DMS79 treated with DMSO at 0.1 percent for 48 hours (cell line): ENCODE measurements at regions not wholly inside any gene's neighbourhood (a gene's known extent, or its start where the extent isn't known, plus 50 kb on each side); places are given as distances from the start of the nearest gene placed in this dataset.
A peak's percentile ranks its signal among the peaks of the same experiment; 100 is the strongest.
"Not testable (repeated sequence)": the region's sequence is repeated elsewhere in the genome, so short reads cannot be mapped to it uniquely, and the experiment has no call there.

Experiments
- DNase-seq: peaks from one replicate; lab custom pipeline; 2025; lab: John Stamatoyannopoulos, UW

DNA sequence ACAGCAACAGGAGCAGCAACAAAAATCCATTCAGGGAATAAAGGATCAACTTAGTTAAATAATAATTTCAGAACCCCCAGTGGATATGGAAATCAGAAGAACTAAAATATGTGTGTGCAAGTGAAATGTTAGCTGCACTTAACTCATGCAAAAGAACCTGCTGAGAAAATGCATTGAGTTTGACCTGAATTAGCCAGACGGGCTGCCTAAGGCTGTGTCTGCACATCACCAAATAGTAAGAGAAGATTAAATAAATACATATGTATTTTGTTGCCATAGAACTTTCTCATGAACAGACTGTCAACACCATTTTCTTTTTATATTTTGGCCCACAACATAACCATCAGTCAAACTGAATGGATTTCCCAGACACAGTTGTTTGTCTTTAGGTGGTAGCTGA, 262.0 kb upstream of the PIK3C3 start:
- no peak for DNase-seq

DNA sequence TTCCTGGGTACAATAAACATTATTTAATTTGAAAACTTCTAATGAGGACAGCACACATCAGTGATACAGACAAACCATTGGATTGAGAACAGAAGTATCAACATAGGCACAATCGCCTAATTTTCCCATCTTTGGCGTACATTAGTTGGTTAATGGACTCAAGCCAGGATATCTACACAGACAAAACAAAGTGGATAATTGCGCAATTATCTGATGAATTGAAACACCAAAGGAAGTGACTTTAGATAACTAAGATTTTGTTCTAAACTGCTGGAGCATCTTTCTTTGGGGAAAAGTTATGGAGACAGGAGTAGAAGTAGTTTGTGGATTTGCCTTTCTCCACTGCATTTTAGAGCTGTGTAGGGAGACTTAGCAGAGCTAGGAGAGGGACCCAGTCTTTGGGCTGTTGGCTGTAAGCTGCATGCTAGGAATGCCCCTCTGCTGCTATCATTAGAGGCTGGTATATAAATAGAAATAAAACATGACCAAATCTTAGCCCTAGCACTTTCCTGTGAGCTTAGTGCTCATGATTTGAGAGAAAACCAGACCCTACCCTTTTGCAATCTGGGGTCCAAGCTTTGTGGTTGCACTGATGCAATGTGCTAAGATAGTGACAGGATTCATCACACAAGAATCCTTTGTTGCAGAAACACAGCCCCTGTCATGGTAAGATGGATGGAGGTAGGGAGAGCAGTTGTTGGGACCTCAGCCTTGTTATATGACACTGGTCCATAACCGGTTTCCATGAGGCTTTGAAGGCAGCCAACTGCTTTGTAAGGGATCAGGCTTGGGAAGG, 264.5 kb upstream of the PIK3C3 start:
- no peak for DNase-seq

DNA sequence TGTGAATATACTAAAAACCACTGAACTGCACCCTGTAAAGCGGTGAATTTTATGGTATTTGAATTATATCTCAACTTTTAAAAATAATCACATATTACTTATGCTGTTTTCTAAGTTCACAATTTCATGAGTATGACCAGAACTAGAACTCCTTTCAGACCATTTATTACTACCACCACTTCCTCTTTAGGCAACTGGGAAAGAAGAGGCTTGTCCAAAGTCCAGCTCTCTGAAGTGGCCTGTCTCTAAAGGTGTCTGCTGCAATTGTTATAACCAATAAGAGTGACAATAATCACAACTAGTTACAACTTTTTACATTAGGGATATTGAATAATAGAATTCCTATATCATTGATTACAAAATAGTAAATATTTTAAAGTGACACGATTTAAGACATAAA, 267.9 kb upstream of the PIK3C3 start:
- DNase-seq = no peak

DNA sequence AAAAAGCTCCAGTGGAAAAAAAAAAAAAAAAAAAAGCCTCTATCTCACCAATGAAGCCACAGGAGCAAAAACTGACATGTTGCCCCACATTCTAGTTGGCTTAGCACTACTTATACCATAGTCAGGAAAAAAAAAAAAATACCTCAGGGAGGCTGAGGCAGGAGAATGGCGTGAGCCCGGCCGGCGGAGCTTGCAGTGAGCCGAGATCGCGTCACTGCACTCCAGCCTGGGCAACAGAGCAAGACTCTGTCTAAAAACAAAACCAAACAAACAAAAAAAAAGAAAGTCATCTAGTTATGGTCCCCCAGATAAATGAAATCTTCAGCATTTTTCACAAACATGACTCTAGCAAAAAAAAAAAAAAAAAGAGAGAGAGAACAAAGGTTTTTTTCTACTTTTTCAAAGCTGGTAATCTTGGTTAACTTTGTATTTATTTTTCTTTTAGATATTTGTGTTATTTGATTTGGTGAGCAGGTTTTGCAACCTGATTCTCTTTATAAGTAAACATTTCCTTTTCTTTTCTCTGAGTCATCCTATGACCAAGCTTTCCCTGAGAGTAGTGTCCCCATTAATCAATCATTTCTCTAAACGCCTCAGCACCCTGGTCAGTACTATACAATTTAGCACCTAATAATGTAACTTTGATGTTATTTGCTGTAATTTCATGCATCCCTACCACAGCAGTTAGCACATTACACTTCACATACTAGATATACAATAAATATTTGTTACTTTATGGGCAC, 273.7 kb upstream of the PIK3C3 start:
- DNase-seq = no peak

DNA sequence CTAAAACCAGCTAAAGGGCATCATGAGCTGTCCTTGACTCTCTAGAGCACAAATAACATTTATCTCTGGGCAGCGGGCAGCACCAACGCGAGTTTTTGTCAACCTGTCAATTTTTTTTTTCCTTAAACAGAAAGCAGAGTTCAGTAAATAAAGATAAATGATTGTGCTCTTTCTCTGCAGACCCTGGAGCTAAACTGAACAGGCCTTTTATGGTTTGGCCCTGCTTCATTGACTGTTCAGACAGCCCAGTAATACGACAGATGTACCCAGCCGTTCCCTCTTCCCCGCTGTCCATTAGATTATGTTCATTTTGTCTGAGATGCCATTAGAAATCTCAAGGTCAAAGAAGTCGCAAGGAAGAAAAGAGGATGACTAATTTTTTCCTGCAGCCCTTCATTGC, 280.5 kb upstream of the PIK3C3 start:
- no peak for DNase-seq

DNA sequence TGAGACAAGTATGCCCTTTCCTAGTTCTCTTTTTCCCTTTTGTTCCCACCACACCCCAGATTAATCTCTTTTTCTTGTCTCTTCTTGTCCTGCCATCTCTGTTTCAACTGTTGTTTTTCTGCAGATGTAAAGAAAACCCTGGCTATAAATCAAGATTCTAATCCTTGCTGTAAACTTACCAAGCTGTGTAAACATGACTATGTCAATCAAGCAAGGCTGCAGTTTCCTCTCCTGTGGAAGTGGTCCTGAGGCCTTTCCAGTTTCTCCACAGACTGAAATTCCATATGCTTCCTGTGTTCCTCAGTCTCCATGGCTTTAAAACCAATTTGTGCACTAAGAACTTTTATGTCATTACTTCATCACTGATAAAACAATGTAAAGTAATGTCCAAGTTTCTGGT, 288.8 kb upstream of the PIK3C3 start:
- DNase-seq = no peak

DNA sequence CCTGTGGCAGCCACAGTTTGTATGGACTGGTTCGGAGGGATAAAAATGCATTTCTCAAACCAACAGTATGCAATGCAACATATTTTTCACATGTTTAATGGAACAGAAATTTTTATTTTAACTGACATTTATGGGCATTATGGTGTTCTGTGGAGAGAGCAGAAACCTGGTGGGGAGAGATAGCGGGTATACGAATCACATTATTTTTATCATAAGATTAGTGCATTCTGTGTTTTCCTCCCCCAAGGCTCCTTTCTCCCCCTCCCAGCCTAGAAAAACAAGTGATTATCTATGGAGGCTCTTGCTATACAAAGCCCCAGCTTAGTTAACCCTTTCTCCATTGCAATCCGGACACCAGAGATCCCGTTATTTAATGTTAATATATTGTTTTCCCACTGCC, 289.8 kb upstream of the PIK3C3 start:
- no peak for DNase-seq

DNA sequence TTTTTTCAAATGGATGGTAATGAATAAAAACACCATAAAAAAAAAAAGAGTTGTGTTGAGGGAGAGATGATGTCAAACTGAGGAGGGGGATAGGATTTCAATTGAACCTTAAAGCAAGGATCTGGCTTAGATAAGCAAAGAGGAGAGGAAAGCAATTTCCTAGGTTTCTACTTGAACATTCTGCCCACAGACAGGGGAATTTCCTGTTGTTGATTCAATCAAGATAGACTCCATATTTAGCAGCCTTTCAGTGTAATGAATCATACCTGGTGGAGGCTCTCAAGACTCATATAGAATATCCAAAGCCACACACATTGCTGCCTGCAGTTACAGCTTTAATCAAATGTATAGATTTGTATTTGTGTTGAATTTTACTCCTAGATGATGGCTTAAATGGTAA, 294.4 kb upstream of the PIK3C3 start:
- no peak for DNase-seq

DNA sequence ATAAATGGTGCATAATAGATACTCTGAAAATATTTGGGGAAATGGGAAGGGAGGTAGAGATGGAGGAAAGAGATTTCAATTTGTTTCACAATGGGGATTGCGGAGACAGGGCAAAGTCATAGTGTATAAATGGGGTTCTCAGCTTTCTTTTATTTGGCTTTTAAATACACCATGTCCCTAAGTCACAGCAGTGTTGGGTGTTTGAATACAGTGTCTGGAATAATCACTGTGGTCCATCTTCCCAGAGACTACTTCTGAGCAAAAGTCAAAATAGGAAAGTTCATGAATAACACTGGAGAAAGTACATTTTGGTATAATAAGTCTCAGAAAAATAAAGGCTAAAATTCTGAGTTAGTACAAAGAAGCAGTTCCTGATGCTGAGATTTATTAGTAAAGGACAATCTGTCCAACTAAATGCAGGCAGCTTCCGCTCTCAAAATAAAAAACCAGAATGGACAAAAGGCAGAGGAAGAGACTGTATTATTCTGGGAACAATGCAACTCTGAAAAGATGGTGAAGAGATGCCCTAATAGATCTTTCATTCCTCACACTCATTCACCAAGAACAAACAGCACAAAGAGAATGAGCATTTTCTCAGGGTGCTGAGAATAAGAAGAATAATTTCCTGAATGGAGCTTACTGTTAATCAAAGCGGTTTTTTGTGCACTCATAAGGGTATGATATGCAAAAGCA, 295.4 kb upstream of the PIK3C3 start:
- DNase-seq = no peak

DNA sequence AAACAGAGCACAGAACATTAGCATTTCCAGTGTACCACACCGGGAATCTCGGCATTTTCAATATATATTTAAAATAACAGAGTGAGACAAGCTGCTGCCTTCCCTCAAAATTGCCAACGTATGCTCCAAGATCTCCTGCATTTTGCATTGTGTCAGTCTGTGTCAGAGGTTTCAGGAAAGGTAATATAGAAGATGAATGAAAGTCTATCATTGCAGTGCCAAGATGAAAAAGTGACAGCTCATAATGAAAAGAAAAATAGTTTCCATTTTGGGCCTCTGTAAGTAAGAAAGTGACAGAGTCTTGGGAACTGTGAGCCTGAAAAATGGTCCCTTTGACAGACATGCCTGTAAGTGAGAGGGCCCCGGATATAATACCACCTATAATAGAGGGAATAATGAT, 297.8 kb upstream of the PIK3C3 start:
- no peak for DNase-seq

DNA sequence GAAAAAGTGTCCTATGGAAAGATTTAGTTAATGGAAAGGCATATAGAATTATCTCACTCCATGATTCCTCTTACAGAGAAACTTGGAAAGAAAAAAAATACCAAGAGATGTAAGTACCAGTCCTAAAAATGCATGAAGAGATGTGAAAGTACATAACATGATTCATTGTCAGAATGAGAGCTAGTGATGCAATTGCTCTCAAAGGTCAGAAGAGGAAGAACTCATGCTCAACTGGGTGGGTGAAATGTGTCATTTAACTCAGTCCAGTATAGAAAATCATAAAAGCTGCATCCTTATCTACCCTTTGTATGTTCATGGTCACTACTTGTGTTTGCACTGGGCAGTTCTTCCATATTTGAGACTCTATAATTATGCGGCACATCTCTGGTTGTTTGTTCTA, 300.0 kb upstream of the PIK3C3 start:
- DNase-seq = no peak

DNA sequence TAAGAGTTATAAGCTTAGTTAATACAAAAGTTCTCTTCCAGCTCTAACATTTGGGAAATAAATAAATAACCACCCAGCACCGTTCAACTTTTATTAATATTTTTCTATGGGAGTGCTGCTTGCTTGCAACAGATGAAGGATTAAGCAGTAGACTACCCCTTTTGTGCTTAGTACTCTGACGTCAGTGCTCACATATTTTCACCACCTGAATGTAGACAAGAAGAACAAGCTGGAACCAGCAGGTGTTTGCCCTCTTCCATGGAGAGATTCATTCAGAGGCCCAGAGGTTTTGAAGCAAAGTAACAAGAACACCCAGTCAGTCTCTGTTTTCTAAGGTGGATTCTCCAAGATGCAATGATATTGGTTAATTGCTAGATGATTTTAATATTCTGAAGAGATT, 307.1 kb upstream of the PIK3C3 start:
- DNase-seq = no peak

DNA sequence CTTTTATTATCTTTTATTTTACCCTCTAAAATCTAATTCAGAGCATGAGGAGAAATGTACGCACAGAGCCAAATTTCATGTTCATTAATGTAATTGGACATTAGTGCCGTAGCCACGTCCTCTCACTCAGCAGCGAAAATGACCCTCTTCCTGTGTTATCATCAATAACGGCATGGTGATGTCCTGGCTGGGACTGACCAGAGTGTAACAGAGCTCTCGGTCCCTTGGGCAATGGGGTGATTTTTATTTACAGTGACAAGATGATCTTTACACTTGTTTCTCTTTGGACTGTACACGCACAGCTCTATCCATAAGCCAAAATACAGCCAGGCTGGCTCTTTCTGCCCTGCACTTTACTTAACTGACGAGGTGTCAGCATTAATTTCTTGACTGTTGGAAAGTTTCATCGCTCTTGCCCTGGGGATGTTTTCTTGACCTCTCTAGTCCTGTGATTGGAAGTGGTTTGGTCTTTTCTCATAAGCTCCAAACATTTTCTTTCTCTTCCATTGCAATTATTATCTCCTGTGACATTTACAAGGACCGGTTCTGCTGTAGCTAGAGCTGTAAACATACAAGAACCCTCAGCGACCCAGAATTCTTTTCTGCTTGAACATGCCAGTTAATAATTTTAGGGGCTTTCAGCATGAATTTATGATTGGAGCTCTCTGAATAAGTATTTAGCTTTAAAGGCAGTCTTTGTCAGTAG, 308.0 kb upstream of the PIK3C3 start:
- DNase-seq = no peak

DNA sequence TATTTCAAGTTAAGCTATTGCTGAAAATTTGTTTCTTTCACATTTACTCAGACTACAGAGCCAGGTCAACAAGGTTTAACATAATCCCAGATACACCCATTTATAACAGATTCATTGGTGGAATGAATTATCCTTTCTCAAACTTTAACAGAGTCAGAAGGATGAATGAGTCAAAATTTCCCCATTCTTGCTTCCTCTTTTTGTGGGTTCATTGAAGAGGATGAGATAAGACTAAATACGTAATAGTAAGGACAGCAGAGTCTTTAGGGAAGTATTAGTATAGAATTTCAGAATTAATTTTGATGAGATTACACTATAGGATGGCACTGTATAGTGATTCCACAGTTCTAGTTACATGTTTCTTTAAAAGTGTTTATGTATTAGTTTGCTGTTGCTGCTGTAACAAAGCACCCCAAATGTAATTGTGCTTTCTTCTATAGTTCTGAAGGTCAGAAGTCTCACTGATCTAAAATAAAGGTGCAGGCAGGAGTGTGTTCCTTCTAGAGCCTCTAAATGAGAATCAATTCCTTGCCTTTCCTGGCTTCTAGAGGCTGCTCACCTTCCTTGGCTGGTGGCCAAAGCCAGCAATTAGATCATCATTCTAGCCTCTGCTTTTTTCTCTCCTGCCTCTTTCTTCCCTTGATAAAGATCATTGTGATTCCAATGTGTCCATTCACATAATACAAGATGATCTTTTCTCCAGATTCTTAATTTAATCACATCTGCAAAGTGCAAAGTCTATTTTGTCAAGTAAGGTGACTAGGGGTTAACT, 309.3 kb upstream of the PIK3C3 start:
- peak; percentile 8 for DNase-seq

DNA sequence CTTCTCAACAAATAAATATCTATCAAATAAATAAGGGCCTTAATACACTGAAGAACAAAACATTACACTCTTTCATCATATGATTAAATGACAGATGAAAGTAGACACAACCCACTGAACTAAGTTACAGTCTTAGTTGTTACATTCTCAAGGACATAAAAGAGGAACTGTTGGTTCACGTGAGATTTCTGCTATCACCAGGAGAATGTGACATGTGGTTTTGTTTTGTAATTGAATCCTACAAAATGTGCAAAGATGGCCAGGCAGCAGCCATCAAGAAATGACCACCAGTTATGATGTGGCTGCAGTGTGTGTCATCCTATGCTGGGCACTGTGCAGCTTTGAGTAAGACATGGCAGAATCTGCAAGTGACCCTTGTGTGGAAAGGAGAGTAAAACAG, 310.6 kb upstream of the PIK3C3 start:
- DNase-seq = no peak

DNA sequence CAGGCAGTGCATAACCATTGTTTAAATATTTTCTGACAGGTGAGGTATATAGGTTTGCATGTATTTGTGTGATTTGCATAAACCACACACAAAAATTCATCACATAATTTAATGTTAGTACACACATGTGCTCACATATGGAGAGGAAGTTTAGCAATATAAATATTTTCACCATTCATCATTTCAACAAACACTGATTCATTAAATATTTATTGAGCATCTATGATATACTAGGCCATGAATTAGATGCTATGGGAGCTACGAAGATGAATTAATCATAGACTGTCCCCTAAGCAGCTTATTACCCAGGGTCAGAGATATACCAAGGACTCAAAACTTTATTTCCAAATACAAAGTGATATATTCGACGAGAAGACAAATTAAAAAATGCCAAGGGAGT, 311.6 kb upstream of the PIK3C3 start:
- no peak for DNase-seq

DNA sequence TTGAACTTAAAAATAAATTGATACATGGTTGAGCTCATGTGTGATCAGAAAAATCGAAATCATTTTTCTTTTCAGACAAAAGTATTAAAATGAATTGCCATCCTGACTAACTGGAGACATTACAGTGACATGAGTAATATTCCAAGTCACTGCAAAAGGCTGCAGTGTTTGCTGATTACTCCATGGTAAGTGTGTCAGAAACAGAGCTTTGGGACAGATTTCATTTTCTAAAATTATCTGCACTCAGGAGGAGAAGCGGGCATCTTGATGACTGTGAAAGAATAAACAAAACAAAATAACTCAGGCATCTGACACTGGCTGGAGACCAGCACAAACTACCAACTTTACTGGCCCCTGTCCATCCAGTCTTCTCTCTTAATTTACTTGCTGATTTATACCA, 312.3 kb upstream of the PIK3C3 start:
- no peak for DNase-seq

DNA sequence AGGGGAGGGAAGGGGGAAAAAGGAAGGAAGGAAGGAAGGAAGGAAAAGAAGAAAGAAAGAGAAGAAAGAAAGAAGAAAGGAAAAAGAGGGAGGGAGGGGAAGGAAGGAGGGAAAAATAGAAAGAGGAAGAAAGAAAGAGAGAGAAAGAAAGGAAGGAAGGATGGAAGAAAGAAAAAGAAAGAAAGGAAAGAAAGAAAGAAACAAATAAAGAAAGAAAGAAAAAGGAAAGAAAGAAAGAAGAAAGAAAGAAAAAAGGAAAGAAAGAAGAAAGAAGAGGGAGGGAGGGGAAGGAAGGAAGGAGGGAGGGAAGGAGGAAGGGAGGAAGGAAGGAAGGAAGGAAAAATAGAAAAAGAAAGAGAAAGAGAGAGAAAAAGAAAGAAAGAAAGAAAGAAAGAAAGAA, 315.8 kb upstream of the PIK3C3 start:
- DNase-seq = no peak

DNA sequence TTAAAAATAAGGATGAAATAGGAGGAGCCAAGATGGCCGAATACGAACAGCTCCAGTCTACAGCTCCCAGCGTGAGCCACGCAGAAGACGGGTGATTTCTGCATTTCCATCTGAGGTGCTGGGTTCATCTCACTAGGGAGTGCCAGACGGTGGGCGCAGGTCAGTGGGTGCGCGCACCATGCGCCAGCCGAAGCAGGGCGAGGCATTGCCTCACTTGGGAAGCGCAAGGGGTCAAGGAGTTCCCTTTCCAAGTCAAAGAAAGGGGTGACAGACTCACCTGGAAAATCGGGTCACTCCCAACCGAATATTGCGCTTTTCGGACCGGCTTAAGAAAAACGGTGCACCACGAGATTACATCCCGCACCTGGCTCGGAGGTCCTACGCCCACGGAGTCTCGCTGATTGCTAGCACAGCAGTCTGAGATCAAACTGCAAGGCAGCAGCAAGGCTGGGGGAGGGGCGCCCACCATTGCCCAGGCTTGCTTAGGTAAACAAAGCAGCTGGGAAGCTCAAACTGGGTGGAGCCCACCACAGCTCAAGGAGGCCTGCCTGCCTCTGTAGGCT, 323.2 kb upstream of the PIK3C3 start:
- not testable (repeated sequence) for DNase-seq

DNA sequence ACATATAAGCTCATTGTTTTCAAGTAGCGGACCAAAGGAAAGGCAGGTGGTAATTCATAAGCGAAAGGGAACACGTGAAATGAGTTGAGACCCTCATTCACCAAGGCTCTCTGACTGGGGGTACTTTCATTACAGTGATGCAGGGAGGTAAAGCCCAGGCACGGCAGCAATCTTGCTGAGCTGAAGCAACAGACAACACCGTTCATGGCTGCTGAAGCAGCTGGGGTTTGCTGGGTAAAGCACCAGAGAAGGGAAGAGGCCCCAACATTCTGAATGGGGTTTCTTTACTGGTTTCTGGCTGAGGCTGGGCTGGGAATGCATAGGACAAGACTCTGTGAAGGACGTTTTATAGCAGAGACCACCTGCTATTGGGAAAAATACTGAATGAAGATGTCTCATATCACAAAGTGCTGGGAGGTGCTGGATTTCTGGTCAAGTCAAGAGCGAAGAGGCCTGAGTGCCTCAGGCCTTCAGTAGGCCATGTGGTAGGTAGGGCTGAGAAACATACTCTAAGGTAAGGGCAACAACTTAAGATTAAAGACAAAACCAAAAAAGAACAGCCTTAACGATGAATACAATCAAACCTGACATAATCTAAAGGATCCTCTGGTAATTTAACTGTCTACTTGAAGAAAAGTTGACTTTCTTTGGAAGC, 324.7 kb upstream of the PIK3C3 start:
- no peak for DNase-seq

DNA sequence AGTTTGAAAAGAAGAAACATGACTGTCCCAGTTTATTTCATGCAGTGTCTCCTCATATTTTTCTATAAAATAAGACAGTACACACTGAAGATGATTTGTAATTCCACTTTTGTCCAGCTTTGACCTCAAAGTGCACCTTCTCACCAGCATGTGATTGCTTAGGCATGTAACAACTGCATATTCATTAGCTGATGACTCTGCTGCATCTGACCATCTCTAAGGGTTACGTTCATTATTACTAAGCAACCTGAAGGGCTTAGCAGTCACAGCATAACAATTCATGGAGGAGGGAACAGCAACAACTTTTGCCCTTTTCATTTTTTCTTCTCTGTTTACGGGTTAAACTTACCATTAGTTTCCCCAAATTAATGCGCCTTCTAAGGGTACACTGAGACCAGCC, 330.6 kb upstream of the PIK3C3 start:
- no peak for DNase-seq
